GM12865 (cell line): ENCODE measurements at regions not wholly inside any gene's neighbourhood (a gene's known extent, or its start where the extent isn't known, plus 50 kb on each side); places are given as distances from the start of the nearest gene placed in this dataset.

Source experiments
- DNase-seq: peaks from one replicate; pipeline ENCODE4 v3.0.0; 2010; ENCODE audit warnings: low read depth
- H3K4me3 ChIP-seq: 2 replicates; pipeline ENCODE4 v1.5.1; 2011; ENCODE audit warnings: mild to moderate bottlenecking, low read depth, low read length, control low read depth
- TF ChIP-seq, protein P1 (sequence below): IDR thresholded peaks from 2 replicates; pipeline ENCODE4 v1.5.1; 2011; ENCODE audit warnings: low read length, control low read depth, low read depth, inconsistent platforms; ENCODE audit not compliant: insufficient read depth; ENCODE audit errors: missing control alignments

- TF ChIP-seq, protein P1, sequence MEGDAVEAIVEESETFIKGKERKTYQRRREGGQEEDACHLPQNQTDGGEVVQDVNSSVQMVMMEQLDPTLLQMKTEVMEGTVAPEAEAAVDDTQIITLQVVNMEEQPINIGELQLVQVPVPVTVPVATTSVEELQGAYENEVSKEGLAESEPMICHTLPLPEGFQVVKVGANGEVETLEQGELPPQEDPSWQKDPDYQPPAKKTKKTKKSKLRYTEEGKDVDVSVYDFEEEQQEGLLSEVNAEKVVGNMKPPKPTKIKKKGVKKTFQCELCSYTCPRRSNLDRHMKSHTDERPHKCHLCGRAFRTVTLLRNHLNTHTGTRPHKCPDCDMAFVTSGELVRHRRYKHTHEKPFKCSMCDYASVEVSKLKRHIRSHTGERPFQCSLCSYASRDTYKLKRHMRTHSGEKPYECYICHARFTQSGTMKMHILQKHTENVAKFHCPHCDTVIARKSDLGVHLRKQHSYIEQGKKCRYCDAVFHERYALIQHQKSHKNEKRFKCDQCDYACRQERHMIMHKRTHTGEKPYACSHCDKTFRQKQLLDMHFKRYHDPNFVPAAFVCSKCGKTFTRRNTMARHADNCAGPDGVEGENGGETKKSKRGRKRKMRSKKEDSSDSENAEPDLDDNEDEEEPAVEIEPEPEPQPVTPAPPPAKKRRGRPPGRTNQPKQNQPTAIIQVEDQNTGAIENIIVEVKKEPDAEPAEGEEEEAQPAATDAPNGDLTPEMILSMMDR: no peak
- DNase-seq: no peak
- H3K4me3 ChIP-seq: no peak overlapping the region
These were observed 431.6 kb upstream of the C9orf72 start for GRCh38 chr9:28004900-28005299.

- no peak overlapping the region for H3K4me3 ChIP-seq
- no peak for DNase-seq
- TF ChIP-seq, protein P1: no peak
These were observed 432.5 kb upstream of the C9orf72 start for GRCh38 chr9:28005779-28006178.

- no peak overlapping the region for H3K4me3 ChIP-seq
- no peak for DNase-seq
- TF ChIP-seq, protein P1: no peak
These were observed 434.0 kb upstream of the C9orf72 start for GRCh38 chr9:28007097-28007817.

GRCh38 chr9:28014212-28014611 lies 440.9 kb upstream of the C9orf72 start:
- TF ChIP-seq, protein P1: no peak
- DNase-seq: no peak
- H3K4me3 ChIP-seq: no peak overlapping the region

- no peak for DNase-seq
- TF ChIP-seq, protein P1: no peak
These were observed 451.4 kb upstream of the C9orf72 start for GRCh38 chr9:28024676-28025075.

GRCh38 chr9:28025186-28025585 lies 451.9 kb upstream of the C9orf72 start:
- TF ChIP-seq, protein P1: no peak
- H3K4me3 ChIP-seq: no peak overlapping the region
- no peak for DNase-seq

More at GRCh38 chr9:28024676-28025075, 451.4 kb upstream of the C9orf72 start:
- no peak overlapping the region for H3K4me3 ChIP-seq
